HEK293 (cell line): ENCODE measurements at regions not wholly inside any gene's neighbourhood (a gene's known extent, or its start where the extent isn't known, plus 50 kb on each side); places are given as distances from the start of the nearest gene placed in this dataset.
"Not testable (repeated sequence)": the region's sequence is repeated elsewhere in the genome, so short reads cannot be mapped to it uniquely, and the experiment has no call there.

Source experiments
- CTCF ChIA-PET: fragments of 350-600 bp; formaldehyde crosslinking; extraction: SDS; loops from one replicate; lab custom pipeline; 2021; ENCODE audit warnings: antibody characterized with exemption; lab: Yijun Ruan, JAX
- POLR2A ChIA-PET: fragments of 300-600 bp; formaldehyde crosslinking; extraction: SDS; loops from one replicate; lab custom pipeline; 2020; ENCODE audit warnings: antibody characterized with exemption, inconsistent platforms; lab: Yijun Ruan, JAX
- H3K27ac ChIP-seq: fragments of 200-500 bp; sonication (Bioruptor generic); 2 replicates; pipeline ENCODE4 v1.5.1; 2014; ENCODE audit warnings: low read depth, low read length, control low read depth, inconsistent platforms; ENCODE audit errors: extremely low read depth
- H3K36me3 ChIP-seq, 2 experiments: fragments of 200-500 bp in 1 of 2; sonication (Bioruptor generic) in 1 of 2; 1 replicate in 1 of 2; 2 replicates in 1 of 2; pipeline ENCODE4 v1.5.1; 2014 to 2017; ENCODE audit warnings: inconsistent platforms in 2 of 2, low read length in 2 of 2; ENCODE audit not compliant: control insufficient read depth in 2 of 2, insufficient read depth in 1 of 2
- H3K4me1 ChIP-seq: fragments of 200-500 bp; sonication (Bioruptor generic); 2 replicates; pipeline ENCODE4 v1.5.1; 2014; ENCODE audit warnings: mild to moderate bottlenecking, low read length, inconsistent platforms; ENCODE audit not compliant: control insufficient read depth, insufficient read depth
- H3K4me3 ChIP-seq: 2 replicates; pipeline ENCODE4 v1.5.1; 2011; ENCODE audit warnings: low read depth, mild to moderate bottlenecking, control low read depth, low read length, moderate library complexity
- H3K9me3 ChIP-seq: fragments of 200-500 bp; sonication (Bioruptor generic); 2 replicates; pipeline ENCODE4 v1.5.1; 2014; ENCODE audit warnings: low read depth, low read length, inconsistent platforms; ENCODE audit not compliant: control insufficient read depth, insufficient read depth
- AEBP2 ChIP-seq: fragments of 450-650 bp; formaldehyde crosslinking; IDR thresholded peaks from 2 replicates; pipeline ENCODE4 v1.5.1; 2016; ENCODE audit warnings: missing biosample characterization, missing genetic modification characterization, borderline replicate concordance
- EGR2 ChIP-seq: fragments of 450-650 bp; formaldehyde crosslinking; IDR thresholded peaks from 2 replicates; pipeline ENCODE4 v1.5.1; 2016; ENCODE audit warnings: low read depth, missing biosample characterization, missing genetic modification characterization
- HOXA7 ChIP-seq: sonication (generic); formaldehyde crosslinking; IDR thresholded peaks from 2 replicates; pipeline ENCODE4 v1.8.1; 2022; ENCODE audit warnings: missing genetic modification reagents, borderline replicate concordance
- KLF8 ChIP-seq: fragments of 450-650 bp; formaldehyde crosslinking; IDR thresholded peaks from 2 replicates; pipeline ENCODE4 v1.5.1; 2016; ENCODE audit warnings: missing biosample characterization, missing genetic modification characterization
- MZF1 ChIP-seq: fragments of 450-650 bp; formaldehyde crosslinking; IDR thresholded peaks from 2 replicates; pipeline ENCODE4 v1.5.1; 2017; ENCODE audit warnings: missing biosample characterization, missing genetic modification characterization, borderline replicate concordance
- PRDM2 ChIP-seq: fragments of 450-650 bp; formaldehyde crosslinking; IDR thresholded peaks from 2 replicates; pipeline ENCODE4 v1.5.1; 2016; ENCODE audit warnings: missing biosample characterization, missing genetic modification characterization, borderline replicate concordance
- ZFP41 ChIP-seq: fragments of 450-650 bp; formaldehyde crosslinking; IDR thresholded peaks from 2 replicates; pipeline ENCODE4 v1.5.1; 2016; ENCODE audit warnings: missing biosample characterization, missing genetic modification characterization, borderline replicate concordance
- ZNF175 ChIP-seq: fragments of 450-650 bp; formaldehyde crosslinking; IDR thresholded peaks from 2 replicates; pipeline ENCODE4 v1.5.1; 2016; ENCODE audit warnings: missing biosample characterization, missing genetic modification characterization
- ZNF211 ChIP-seq: fragments of 450-650 bp; formaldehyde crosslinking; IDR thresholded peaks from 2 replicates; pipeline ENCODE4 v1.5.1; 2016; ENCODE audit warnings: low read depth, missing biosample characterization, missing genetic modification characterization
- ZNF239 ChIP-seq: fragments of 450-650 bp; formaldehyde crosslinking; IDR thresholded peaks from 2 replicates; pipeline ENCODE4 v1.5.1; 2016; ENCODE audit warnings: missing biosample characterization, missing genetic modification characterization
- ZNF24 ChIP-seq: fragments of 450-650 bp; formaldehyde crosslinking; IDR thresholded peaks from 2 replicates; pipeline ENCODE4 v1.5.1; 2016; ENCODE audit warnings: missing biosample characterization, missing genetic modification characterization
- ZNF302 ChIP-seq: fragments of 450-650 bp; formaldehyde crosslinking; IDR thresholded peaks from 2 replicates; pipeline ENCODE4 v1.5.1; 2016; ENCODE audit warnings: missing biosample characterization, missing genetic modification characterization, low read depth
- ZNF350 ChIP-seq: fragments of 450-650 bp; formaldehyde crosslinking; IDR thresholded peaks from 2 replicates; pipeline ENCODE4 v1.5.0; 2017; ENCODE audit warnings: missing biosample characterization, mild to moderate bottlenecking, missing genetic modification characterization
- ZNF416 ChIP-seq: fragments of 450-650 bp; formaldehyde crosslinking; IDR thresholded peaks from 2 replicates; pipeline ENCODE4 v1.5.1; 2016; ENCODE audit warnings: missing biosample characterization, missing genetic modification characterization
- ZNF426 ChIP-seq: fragments of 450-650 bp; formaldehyde crosslinking; IDR thresholded peaks from 2 replicates; pipeline ENCODE4 v1.5.1; 2017; ENCODE audit warnings: missing biosample characterization, missing genetic modification characterization, mild to moderate bottlenecking, inconsistent platforms, moderate library complexity
- ZNF555 ChIP-seq: fragments of 450-650 bp; formaldehyde crosslinking; conservative IDR thresholded peaks from 2 replicates; pipeline ENCODE4 v1.5.1; 2017; ENCODE audit warnings: missing biosample characterization, mild to moderate bottlenecking, missing genetic modification characterization, inconsistent platforms
- ZNF624 ChIP-seq: fragments of 450-650 bp; formaldehyde crosslinking; IDR thresholded peaks from 2 replicates; pipeline ENCODE4 v1.5.1; 2017; ENCODE audit warnings: missing biosample characterization, missing genetic modification characterization
- ZNF664 ChIP-seq: fragments of 450-650 bp; formaldehyde crosslinking; IDR thresholded peaks from 2 replicates; pipeline ENCODE4 v1.5.1; 2016; ENCODE audit warnings: missing biosample characterization, missing genetic modification characterization
- ZNF670 ChIP-seq: fragments of 450-650 bp; formaldehyde crosslinking; IDR thresholded peaks from 2 replicates; pipeline ENCODE4 v1.5.1; 2016; ENCODE audit warnings: missing biosample characterization, missing genetic modification characterization, low read depth
- ZNF76 ChIP-seq: fragments of 450-650 bp; formaldehyde crosslinking; IDR thresholded peaks from 2 replicates; pipeline ENCODE4; 2016; ENCODE audit warnings: low read depth, missing biosample characterization, missing genetic modification characterization, borderline replicate concordance
- ZNF792 ChIP-seq: fragments of 450-650 bp; formaldehyde crosslinking; IDR thresholded peaks from 2 replicates; pipeline ENCODE4 v1.5.1; 2016; ENCODE audit warnings: missing biosample characterization, missing genetic modification characterization
- TF ChIP-seq, protein P1 (sequence below): fragments of 450-650 bp; formaldehyde crosslinking; IDR thresholded peaks from 2 replicates; pipeline ENCODE4 v1.5.1; 2016; ENCODE audit warnings: missing biosample characterization, missing genetic modification characterization
- TF ChIP-seq, protein P2 (sequence below): fragments of 450-650 bp; formaldehyde crosslinking; IDR thresholded peaks from 2 replicates; pipeline ENCODE4 v1.5.1; 2016; ENCODE audit warnings: missing biosample characterization, missing genetic modification characterization

DNA sequence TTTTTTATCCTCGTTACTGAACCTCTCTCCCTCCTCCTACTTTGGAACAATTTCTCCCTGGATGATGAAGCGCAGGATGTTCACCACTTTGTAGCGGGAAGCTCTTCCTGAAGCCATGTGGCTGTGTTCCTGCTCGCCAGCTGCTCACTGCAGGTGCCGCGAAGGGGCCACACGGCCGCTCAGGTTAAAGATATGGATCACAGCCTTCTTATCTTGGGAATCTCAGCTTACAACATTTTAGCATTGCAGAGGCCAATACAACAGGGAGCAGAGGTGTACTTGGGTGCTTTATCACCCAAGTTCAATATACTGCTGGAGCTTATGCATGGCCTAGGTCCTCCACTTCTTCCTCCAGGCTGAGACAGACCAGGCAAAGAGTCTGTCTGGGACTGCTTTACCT is 201.2 kb upstream of the G2E3 start (continued):
- TF ChIP-seq AEBP2 (tag by site-specific recombination), result no peak
- no peak for TF ChIP-seq HOXA7 (CRISPR knock-in tag)
- no peak for TF ChIP-seq KLF8
- TF ChIP-seq MZF1 (tag by site-specific recombination), result no peak
- TF ChIP-seq, protein P1, sequence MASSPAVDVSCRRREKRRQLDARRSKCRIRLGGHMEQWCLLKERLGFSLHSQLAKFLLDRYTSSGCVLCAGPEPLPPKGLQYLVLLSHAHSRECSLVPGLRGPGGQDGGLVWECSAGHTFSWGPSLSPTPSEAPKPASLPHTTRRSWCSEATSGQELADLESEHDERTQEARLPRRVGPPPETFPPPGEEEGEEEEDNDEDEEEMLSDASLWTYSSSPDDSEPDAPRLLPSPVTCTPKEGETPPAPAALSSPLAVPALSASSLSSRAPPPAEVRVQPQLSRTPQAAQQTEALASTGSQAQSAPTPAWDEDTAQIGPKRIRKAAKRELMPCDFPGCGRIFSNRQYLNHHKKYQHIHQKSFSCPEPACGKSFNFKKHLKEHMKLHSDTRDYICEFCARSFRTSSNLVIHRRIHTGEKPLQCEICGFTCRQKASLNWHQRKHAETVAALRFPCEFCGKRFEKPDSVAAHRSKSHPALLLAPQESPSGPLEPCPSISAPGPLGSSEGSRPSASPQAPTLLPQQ, result no peak

DNA sequence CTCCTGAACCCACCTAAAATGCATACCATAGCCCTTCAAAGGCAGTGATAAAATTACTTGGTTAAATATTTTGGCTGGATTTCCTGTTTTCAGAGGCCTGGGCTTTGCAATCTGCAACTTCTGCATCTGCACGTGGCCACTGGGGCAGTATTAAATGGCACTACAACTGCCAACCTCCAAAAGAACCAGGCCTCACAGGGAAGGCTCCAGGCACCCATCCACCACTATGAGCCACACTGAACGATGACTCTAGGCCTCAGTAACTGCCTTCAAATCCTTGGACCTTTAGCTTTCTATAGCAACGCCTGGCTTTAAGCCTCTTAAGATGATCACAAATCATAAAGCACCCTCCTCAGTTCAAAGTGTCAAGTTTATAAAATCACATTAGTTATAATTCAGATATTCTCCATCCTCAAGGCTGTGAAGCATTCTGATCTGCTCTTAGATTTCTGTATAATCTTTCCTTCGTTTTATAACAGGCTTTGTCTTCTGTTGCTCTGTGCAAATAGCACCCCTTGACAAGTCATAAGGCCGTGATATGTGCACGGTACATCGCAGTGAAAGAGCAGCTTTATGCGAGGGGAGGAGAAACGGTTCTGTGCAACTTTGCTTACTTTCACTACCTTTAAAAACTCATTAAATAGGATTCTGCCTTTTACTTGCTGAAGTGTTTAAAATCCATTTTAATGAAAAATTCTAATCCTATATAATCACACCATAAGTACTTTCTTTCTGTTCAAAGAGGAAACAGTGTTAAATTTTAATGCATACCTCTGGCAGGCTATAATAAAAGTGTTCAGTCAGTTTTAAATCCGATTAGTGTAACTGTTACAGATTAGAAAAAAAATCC is 196.4 kb upstream of the G2E3 start:
- Histone ChIP-seq H3K9me3 (no peaks in the 10 kb centered on the region), H3K4me3 (no peak overlapping the region), H3K4me1 (no peaks in the 10 kb centered on the region), H3K36me3 (no peaks in the 10 kb centered on the region), H3K27ac (no peak overlapping the region)
- POLR2A ChIA-PET, result no interaction called here
- CTCF ChIA-PET, result interaction anchor here (0.6 kb wide), 1 partner anchor 824 kb away, joined by 4 read pairs; no protein-coding TSS in a partner anchor
- TF ChIP-seq ZNF350 (tag by site-specific recombination), result no peak
- no peak for TF ChIP-seq ZFP41 (tag by site-specific recombination)
- TF ChIP-seq ZNF624, result no peak
- TF ChIP-seq ZNF76 (tag by site-specific recombination), result no peak
- TF ChIP-seq ZNF664, result no peak
- no peak for TF ChIP-seq ZNF24 (tag by site-specific recombination)
- no peak for TF ChIP-seq ZNF416 (tag by site-specific recombination)
- TF ChIP-seq ZNF670, result no peak
- TF ChIP-seq PRDM2 (tag by site-specific recombination), result no peak
- TF ChIP-seq ZNF792 (tag by site-specific recombination), result no peak
- TF ChIP-seq ZNF211 (tag by site-specific recombination), result no peak
- TF ChIP-seq ZNF426, result no peak
- TF ChIP-seq EGR2 (tag by site-specific recombination), result no peak
- no peak for TF ChIP-seq ZNF239 (tag by site-specific recombination)
- no peak for TF ChIP-seq ZNF555 (tag by site-specific recombination)
- no peak for TF ChIP-seq ZNF175
- TF ChIP-seq, protein P2, sequence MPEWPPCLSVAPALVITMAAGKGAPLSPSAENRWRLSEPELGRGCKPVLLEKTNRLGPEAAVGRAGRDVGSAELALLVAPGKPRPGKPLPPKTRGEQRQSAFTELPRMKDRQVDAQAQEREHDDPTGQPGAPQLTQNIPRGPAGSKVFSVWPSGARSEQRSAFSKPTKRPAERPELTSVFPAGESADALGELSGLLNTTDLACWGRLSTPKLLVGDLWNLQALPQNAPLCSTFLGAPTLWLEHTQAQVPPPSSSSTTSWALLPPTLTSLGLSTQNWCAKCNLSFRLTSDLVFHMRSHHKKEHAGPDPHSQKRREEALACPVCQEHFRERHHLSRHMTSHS (tag by site-specific recombination), result no peak
- TF ChIP-seq ZNF302 (tag by site-specific recombination), result no peak

DNA sequence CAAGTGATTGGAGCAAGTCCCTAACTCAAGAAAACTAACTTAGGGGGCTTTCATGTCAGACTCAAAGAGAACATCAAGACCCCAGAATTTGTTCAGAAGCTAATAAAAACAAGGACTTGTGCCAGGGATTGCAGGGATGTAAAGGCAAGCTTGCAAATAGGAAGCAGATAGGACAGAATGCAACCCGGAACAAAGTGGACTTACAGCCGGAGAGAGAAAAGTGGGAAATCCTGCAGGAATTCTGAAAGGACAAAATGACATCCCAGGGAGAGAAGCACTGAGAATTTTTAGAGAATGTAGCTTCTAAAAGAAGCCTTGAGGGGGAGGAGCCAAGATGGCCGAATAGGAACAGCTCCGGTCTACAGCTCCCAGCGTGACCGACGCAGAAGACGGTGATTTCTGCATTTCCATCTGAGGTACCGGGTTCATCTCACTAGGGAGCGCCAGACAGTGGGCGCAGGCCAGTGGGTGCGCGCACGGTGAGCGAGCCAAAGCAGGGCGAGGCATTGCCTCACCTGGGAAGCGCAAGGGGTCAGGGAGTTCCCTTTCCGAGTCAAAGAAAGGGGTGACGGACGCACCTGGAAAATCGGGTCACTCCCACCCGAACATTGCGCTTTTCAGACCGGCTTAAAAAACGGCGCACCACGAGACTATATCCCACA is 195.6 kb upstream of the G2E3 start:
- H3K4me3 ChIP-seq, H3K36me3 ChIP-seq, H3K27ac ChIP-seq, POLR2A ChIA-PET, H3K4me1 ChIP-seq, H3K9me3 ChIP-seq: not testable (repeated sequence)
- CTCF ChIA-PET, result interaction anchor here (0.6 kb wide), 1 partner anchor 825 kb away, joined by 4 read pairs; no protein-coding TSS in a partner anchor
